Neutrophil (primary cell): ENCODE measurements at regions not wholly inside any gene's neighbourhood (a gene's known extent, or its start where the extent isn't known, plus 50 kb on each side); places are given as distances from the start of the nearest gene placed in this dataset.

Experiments used
- H3K27ac ChIP-seq: fragments of 200-600 bp; sonication (generic); 2 replicates; pipeline ENCODE4 v1.5.1; 2016; ENCODE audit warnings: mild to moderate bottlenecking, moderate library complexity
- H3K27me3 ChIP-seq: fragments of 200-600 bp; sonication (generic); 2 replicates; pipeline ENCODE4 v1.6.0; 2016; ENCODE audit warnings: mild to moderate bottlenecking
- H3K36me3 ChIP-seq: fragments of 200-600 bp; sonication (generic); 2 replicates; pipeline ENCODE4 v1.5.1; 2017
- H3K4me1 ChIP-seq, 2 experiments: fragments of 200-600 bp in 1 of 2; sonication (generic) in 1 of 2; 1 replicate in 1 of 2; 2 replicates in 1 of 2; pipeline versions ENCODE4 v1.5.1 to v1.6.1; 2013 to 2016; ENCODE audit warnings: low read depth in 1 of 2, low read length in 1 of 2, mild to moderate bottlenecking in 1 of 2, moderate library complexity in 1 of 2; ENCODE audit not compliant: control insufficient read depth in 1 of 2, insufficient read depth in 1 of 2
- H3K4me3 ChIP-seq, 2 experiments: fragments of 200-600 bp in 1 of 2; sonication (generic) in 1 of 2; 1 replicate in 1 of 2; 2 replicates in 1 of 2; pipeline ENCODE4 v1.5.1; 2013 to 2016; ENCODE audit warnings: low read depth in 1 of 2, low read length in 1 of 2, mild to moderate bottlenecking in 1 of 2, moderate library complexity in 1 of 2
- H3K9me3 ChIP-seq: fragments of 200-600 bp; sonication (generic); 2 replicates; pipeline ENCODE4 v1.5.1; 2016
- CTCF ChIP-seq: fragments of 200-600 bp; sonication (generic); IDR thresholded peaks from 2 replicates; pipeline ENCODE4 v1.5.1; 2016; ENCODE audit warnings: antibody characterized with exemption

DNA sequence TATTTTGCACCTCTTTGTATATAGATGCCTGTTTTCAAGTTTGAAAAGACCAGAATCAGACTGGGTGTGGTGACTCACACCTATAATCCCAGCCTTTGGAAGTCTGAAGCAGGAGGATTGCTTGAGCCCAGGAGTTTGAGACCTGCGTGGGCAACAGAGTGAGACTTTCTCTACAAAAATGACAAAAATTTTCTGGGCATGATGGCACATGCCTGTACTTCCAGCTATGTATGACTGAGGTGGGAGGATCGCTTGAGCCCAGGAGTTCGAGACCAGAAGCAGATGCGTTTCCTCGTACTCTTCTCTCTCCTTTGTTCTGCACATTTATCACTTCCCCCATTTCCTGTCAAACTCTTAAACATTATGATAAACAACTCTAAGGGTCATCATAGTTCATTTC, 310.0 kb upstream of the SNX7 start:
- no peak for TF ChIP-seq CTCF
- Histone ChIP-seq H3K27me3 (no peaks in the 10 kb centered on the region), H3K4me3 (no peak overlapping the region), H3K36me3 (no peaks in the 10 kb centered on the region), H3K9me3 (no peaks in the 10 kb centered on the region), H3K4me1 (no peaks in the 10 kb centered on the region), H3K27ac (no peak overlapping the region)

GRCh38 chr1:98345417-98345816, 316.1 kb upstream of the SNX7 start:
- peaks cover 4 to 14% of the 10 kb centered on the region in 2 experiments for H3K4me1 ChIP-seq
- no peaks in the 10 kb centered on the region for H3K27me3 ChIP-seq
- H3K36me3 ChIP-seq: no peaks in the 10 kb centered on the region
- TF ChIP-seq CTCF: no peak
- H3K4me3 ChIP-seq: no peak overlapping the region
- no peak overlapping the region for H3K27ac ChIP-seq
- H3K9me3 ChIP-seq: no peaks in the 10 kb centered on the region

DNA sequence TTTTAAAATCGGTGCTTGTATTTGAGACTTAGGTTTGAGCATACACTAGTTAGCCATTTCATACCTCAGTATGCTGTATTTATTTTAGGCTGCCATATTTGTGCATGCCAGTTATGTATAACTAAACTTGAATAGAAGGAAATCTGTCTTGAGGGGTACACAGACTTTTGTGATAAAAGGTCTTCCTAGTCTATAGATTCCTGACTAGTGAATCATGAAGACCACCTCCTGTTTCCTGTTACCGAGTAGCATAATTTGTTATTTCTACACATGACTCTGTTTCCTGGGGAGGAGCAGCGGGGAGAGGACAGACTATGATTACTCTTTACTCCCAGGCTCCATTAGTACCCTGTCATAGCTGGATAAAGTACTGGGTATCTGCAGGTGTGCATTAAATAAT, 316.8 kb upstream of the SNX7 start:
- Histone ChIP-seq H3K4me1 (peaks cover 4 to 14% of the 10 kb centered on the region in 2 experiments), H3K9me3 (no peaks in the 10 kb centered on the region), H3K4me3 (no peak overlapping the region), H3K27me3 (no peaks in the 10 kb centered on the region), H3K36me3 (no peaks in the 10 kb centered on the region), H3K27ac (no peak overlapping the region)
- no peak for TF ChIP-seq CTCF

GRCh38 chr1:98342566-98342965, 319.0 kb upstream of the SNX7 start:
- H3K27me3 ChIP-seq: no peaks in the 10 kb centered on the region
- no peak overlapping the region for H3K4me3 ChIP-seq
- H3K4me1 ChIP-seq: peaks cover 4 to 14% of the 10 kb centered on the region in 2 experiments
- H3K27ac ChIP-seq: peak overlapping the region; percentile 47
- TF ChIP-seq CTCF: no peak
- no peaks in the 10 kb centered on the region for H3K9me3 ChIP-seq
- no peaks in the 10 kb centered on the region for H3K36me3 ChIP-seq

DNA sequence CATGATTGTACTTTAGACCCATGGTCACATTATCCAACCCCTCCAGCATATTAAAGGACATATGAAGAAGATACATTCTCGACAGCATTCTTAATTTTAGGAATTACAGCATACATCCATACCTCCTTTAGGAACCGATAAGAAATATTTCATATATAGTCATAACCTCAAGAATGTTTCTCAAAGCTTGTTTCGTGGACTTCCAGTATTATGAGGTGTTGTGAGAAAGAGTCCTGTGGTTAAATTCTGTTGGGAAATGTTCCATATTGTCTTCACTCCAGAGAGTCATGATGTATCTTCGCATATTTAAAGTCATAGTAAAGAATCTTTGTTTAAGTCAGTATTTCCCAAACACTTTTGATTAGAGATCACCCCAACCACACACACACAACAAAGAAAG, 321.0 kb upstream of the SNX7 start:
- H3K4me1 ChIP-seq: peaks cover 4 to 14% of the 10 kb centered on the region in 2 experiments
- no peaks in the 10 kb centered on the region for H3K9me3 ChIP-seq
- no peak overlapping the region for H3K27ac ChIP-seq
- no peak for TF ChIP-seq CTCF
- H3K36me3 ChIP-seq: no peaks in the 10 kb centered on the region
- H3K27me3 ChIP-seq: no peaks in the 10 kb centered on the region
- no peak overlapping the region for H3K4me3 ChIP-seq

DNA sequence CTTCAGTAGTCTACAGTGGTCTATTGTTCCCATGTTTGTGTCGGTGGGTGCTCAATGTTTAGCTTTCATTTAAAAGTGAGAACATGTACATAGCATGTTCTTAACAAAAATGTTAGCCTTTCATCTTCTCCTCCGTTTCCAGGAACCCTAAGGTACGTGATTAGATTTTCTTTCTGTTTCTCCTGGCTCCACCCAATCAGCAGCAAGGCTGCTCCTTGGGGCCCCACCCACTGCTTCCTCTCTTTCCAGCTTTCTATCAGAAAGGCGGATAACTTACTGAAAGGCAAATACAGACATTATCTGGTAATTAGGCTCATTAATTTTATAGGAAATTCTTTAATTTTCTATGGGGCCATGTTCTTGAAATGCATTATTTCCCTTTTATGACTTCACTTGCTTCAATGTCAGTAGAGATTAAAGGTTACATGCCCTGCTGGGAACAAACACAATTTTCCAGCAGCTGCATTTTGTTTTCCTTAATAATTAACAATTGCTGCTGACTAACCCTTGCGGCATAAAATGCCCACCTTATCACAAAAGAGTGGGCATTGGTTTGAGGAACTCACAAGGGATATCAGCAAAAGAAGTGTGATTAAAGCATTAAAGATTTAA, 324.9 kb upstream of the SNX7 start:
- no peaks in the 10 kb centered on the region for H3K36me3 ChIP-seq
- H3K9me3 ChIP-seq: no peaks in the 10 kb centered on the region
- no peak for TF ChIP-seq CTCF
- no peaks in the 10 kb centered on the region for H3K27me3 ChIP-seq
- H3K4me1 ChIP-seq: no peaks in the 10 kb centered on the region
- no peak overlapping the region for H3K27ac ChIP-seq
- no peak overlapping the region for H3K4me3 ChIP-seq
